ENCODE measurements at regions not wholly inside any gene's neighbourhood (a gene's known extent, or its start where the extent isn't known, plus 50 kb on each side); places are given as distances from the start of the nearest gene placed in this dataset.
"Not testable (repeated sequence)": the region's sequence is repeated elsewhere in the genome, so short reads cannot be mapped to it uniquely, and the experiment has no call there.

DNA sequence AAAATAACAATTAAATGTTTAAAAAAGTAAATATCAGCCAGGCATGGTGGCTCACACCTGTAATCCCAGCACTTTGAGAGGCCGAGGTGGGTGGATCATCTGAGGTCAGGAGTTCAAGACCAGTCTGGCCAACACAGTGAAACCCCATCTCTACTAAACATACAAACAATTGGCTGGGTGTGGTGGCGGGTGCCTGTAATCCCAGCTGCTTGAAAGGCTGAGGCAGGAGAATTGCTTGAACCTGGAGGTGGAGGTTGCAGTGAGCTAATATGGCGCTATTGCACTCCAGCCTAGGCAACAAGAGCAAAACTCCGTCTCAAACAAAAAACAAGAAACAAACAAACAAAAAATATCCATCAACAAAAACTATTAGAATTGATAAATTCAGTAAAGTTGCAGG, 77.5 kb downstream of the SNX5 start:
- not testable (repeated sequence) for H3K36me3 ChIP-seq (ENCODE audit: control insufficient read depth in 2 of 2, insufficient read depth in 2 of 2, low read length in 2 of 2); H3K9me3 ChIP-seq (ENCODE audit: control insufficient read depth in 2 of 2, low read length in 2 of 2); H3K27me3 ChIP-seq (ENCODE audit: control insufficient read depth in 2 of 2, insufficient read depth in 2 of 2, low read length in 2 of 2); H3K27ac ChIP-seq (ENCODE audit: low read depth in 2 of 2, low read length in 2 of 2); H3K9ac ChIP-seq (ENCODE audit: low read depth in 1 of 2, low read length in 2 of 2); H3K4me3 ChIP-seq (ENCODE audit: low read length in 2 of 2)
- peaks cover 13 to 22% of the 10 kb centered on the region in 2 donors for H3K4me1 ChIP-seq (ENCODE audit: control insufficient read depth in 2 of 2, insufficient read depth in 2 of 2, low read length in 2 of 2)

DNA sequence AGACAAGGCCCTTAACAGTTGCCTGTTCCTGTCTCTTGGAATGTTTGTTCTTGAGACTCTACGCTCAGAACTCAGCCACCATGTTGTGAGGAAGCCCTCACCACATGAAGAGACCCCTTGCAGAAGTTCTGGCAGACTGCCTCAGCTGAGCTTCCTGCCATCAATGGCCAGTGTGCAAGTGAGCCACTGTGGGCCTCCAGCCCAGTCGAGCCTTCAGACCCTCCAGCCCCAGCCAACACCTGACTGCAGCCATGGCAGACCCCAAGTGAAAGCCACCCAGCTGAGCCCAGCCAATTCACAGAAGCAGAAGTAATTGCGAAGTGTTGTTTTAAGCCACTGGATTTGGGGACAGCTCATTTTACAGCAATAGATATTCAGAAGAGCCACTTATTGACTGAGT, 78.3 kb downstream of the SNX5 start:
- H3K9ac ChIP-seq (ENCODE audit: low read depth in 1 of 2, low read length in 2 of 2): no peak overlapping the region
- H3K27me3 ChIP-seq (ENCODE audit: control insufficient read depth in 2 of 2, insufficient read depth in 2 of 2, low read length in 2 of 2): no peaks in the 10 kb centered on the region
- H3K36me3 ChIP-seq (ENCODE audit: control insufficient read depth in 2 of 2, insufficient read depth in 2 of 2, low read length in 2 of 2): no peaks in the 10 kb centered on the region
- no peaks in the 10 kb centered on the region for H3K9me3 ChIP-seq (ENCODE audit: control insufficient read depth in 2 of 2, low read length in 2 of 2)
- no peak overlapping the region for H3K27ac ChIP-seq (ENCODE audit: low read depth in 2 of 2, low read length in 2 of 2)
- no peak overlapping the region for H3K4me3 ChIP-seq (ENCODE audit: low read length in 2 of 2)
- H3K4me1 ChIP-seq (ENCODE audit: control insufficient read depth in 2 of 2, insufficient read depth in 2 of 2, low read length in 2 of 2): peaks cover 16 to 22% of the 10 kb centered on the region in 2 donors

DNA sequence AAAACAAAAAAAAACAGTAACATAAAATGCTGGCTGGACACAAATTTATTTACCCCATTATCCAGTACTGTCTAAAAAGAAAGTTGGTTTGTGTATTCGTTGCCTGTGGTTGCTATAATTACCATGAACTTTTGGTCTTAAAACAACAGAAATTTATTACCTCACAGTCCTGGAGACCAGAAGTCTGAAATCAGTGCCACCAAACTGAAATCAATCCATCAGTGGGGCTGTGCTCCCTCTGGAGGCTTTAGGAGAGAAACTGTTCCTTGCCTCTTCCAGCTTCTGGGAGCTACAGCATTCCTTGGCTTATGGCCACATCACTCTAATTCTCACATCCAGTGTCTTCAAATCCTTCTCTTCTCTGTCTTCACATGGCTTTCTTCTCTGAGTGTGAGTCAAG, 79.4 kb downstream of the SNX5 start:
- Histone ChIP-seq H3K4me1 (ENCODE audit: control insufficient read depth in 2 of 2, insufficient read depth in 2 of 2, low read length in 2 of 2) (peaks cover 12 to 22% of the 10 kb centered on the region in 2 donors), H3K27me3 (ENCODE audit: control insufficient read depth in 2 of 2, insufficient read depth in 2 of 2, low read length in 2 of 2) (no peaks in the 10 kb centered on the region), H3K36me3 (ENCODE audit: control insufficient read depth in 2 of 2, insufficient read depth in 2 of 2, low read length in 2 of 2) (no peaks in the 10 kb centered on the region), H3K9me3 (ENCODE audit: control insufficient read depth in 2 of 2, low read length in 2 of 2) (no peaks in the 10 kb centered on the region), H3K9ac (ENCODE audit: low read depth in 1 of 2, low read length in 2 of 2) (no peak overlapping the region), H3K4me3 (ENCODE audit: low read length in 2 of 2) (no peak overlapping the region), H3K27ac (ENCODE audit: low read depth in 2 of 2, low read length in 2 of 2) (no peak overlapping the region)

DNA sequence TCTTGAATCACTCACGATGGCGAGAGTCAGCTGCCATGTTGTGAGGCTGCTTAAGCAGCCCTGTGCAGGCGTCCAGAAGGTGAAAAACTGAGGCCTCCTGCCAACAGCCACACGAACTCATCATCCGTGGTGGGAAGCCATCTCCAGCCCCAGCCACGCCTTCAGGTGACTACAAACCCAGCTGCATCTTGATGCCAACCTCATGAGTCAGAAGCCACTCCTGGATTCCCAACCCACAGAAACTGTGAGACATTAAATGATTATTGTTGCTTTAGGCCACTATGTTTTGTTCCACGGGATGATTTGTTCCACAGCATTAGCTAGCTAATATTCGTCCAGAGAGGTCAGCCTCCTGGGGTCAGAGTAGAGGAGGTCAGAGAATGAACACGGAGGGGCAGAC, 80.5 kb downstream of the SNX5 start:
- Histone ChIP-seq H3K27me3 (ENCODE audit: control insufficient read depth in 2 of 2, insufficient read depth in 2 of 2, low read length in 2 of 2) (no peaks in the 10 kb centered on the region), H3K4me1 (ENCODE audit: control insufficient read depth in 2 of 2, insufficient read depth in 2 of 2, low read length in 2 of 2) (peaks cover 12 to 22% of the 10 kb centered on the region in 2 donors), H3K36me3 (ENCODE audit: control insufficient read depth in 2 of 2, insufficient read depth in 2 of 2, low read length in 2 of 2) (no peaks in the 10 kb centered on the region), H3K9me3 (ENCODE audit: control insufficient read depth in 2 of 2, low read length in 2 of 2) (no peaks in the 10 kb centered on the region), H3K4me3 (ENCODE audit: low read length in 2 of 2) (no peak overlapping the region), H3K9ac (ENCODE audit: low read depth in 1 of 2, low read length in 2 of 2) (no peak overlapping the region), H3K27ac (ENCODE audit: low read depth in 2 of 2, low read length in 2 of 2) (peak overlapping the region; percentile 61 to 78)

DNA sequence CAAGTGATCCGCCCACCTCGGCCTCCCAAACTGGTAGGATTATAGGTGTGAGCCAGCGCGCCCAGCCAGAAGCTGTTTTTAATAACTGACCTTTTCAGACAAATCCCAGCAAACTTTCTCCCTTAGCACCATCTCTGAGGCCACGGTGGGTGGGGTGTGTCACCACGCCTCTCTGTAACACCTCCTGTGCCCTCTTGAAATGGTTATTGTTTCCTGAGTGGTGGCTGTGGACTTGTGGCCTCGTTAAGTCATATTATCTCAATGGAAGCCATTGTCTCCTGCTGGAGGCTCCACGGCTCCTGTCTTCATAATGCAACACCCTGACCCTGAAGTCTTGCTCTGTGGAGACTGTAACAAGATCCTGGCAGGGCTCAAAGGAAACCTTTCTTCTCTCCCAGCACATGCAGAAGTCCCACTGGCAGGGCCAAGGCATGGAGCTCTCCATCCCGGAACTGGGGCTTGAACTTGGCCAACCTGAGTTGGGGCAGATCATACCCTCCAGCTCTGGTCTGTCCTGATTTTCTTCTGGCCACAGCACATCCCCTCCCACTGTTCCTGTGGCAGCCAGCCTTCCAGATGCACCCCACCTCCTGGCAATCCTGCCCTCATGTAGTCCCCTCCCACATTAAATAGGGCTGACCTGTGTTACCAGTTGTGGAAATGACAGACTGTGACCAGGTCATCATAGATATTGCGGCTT, 81.1 kb downstream of the SNX5 start:
- peaks cover 12 to 22% of the 10 kb centered on the region in 2 donors for H3K4me1 ChIP-seq (ENCODE audit: control insufficient read depth in 2 of 2, insufficient read depth in 2 of 2, low read length in 2 of 2)
- no peak overlapping the region for H3K9ac ChIP-seq (ENCODE audit: low read depth in 1 of 2, low read length in 2 of 2)
- no peaks in the 10 kb centered on the region for H3K36me3 ChIP-seq (ENCODE audit: control insufficient read depth in 2 of 2, insufficient read depth in 2 of 2, low read length in 2 of 2)
- no peaks in the 10 kb centered on the region for H3K9me3 ChIP-seq (ENCODE audit: control insufficient read depth in 2 of 2, low read length in 2 of 2)
- H3K27me3 ChIP-seq (ENCODE audit: control insufficient read depth in 2 of 2, insufficient read depth in 2 of 2, low read length in 2 of 2): no peaks in the 10 kb centered on the region
- peak overlapping the region; percentile 61 to 78 for H3K27ac ChIP-seq (ENCODE audit: low read depth in 2 of 2, low read length in 2 of 2)
- H3K4me3 ChIP-seq (ENCODE audit: low read length in 2 of 2): peak overlapping the region in 1 of 2 donors; percentile 3

DNA sequence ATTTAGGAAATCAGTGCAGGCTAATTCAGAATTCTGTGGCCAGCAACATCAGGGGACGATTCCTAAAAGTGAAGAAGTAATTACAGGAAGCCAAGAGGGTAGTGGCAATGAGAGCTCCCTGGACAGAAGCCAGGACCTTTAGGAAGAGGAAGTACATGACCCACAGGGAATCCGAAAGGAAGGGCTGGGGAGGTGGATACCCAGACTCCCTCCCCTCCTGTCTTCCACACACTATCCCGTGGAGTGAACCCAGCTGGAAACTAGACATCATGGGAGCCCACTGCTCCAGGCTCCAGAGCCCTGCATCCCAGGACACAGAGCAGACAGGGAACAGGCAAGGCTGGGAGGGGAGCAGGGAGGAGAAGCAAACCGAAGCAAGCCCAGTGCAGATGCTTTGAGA, 83.0 kb downstream of the SNX5 start:
- Histone ChIP-seq H3K36me3 (ENCODE audit: control insufficient read depth in 2 of 2, insufficient read depth in 2 of 2, low read length in 2 of 2) (no peaks in the 10 kb centered on the region), H3K9me3 (ENCODE audit: control insufficient read depth in 2 of 2, low read length in 2 of 2) (no peaks in the 10 kb centered on the region), H3K27ac (ENCODE audit: low read depth in 2 of 2, low read length in 2 of 2) (peak overlapping the region; percentile 1 to 20), H3K4me3 (ENCODE audit: low read length in 2 of 2) (peak overlapping the region in 1 of 2 donors; percentile 14), H3K9ac (ENCODE audit: low read depth in 1 of 2, low read length in 2 of 2) (peak overlapping the region in 1 of 2 donors; percentile 30), H3K27me3 (ENCODE audit: control insufficient read depth in 2 of 2, insufficient read depth in 2 of 2, low read length in 2 of 2) (no peaks in the 10 kb centered on the region), H3K4me1 (ENCODE audit: control insufficient read depth in 2 of 2, insufficient read depth in 2 of 2, low read length in 2 of 2) (peaks cover 12 to 22% of the 10 kb centered on the region in 2 donors)

DNA sequence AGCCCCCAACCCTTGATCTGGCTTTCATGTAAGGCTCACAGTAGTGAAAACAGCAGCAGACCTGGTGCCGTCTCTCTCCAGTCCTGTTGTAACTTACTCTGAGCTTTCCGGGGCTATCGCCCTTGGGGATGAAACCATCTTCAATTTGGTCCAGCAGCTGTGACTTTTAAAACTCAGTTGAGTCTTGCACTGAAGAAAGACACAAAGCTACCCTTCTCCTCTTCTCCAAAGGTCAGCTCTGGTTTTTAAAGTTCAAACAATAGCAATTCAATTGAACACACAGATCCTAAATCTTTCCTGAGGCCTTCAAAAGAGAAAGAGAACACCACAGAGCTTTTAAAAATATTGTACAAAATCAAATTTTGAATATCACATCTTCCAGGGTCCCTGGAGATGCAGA, 83.5 kb downstream of the SNX5 start:
- Histone ChIP-seq H3K4me1 (ENCODE audit: control insufficient read depth in 2 of 2, insufficient read depth in 2 of 2, low read length in 2 of 2) (peaks cover 12 to 22% of the 10 kb centered on the region in 2 donors), H3K9ac (ENCODE audit: low read depth in 1 of 2, low read length in 2 of 2) (no peak overlapping the region), H3K36me3 (ENCODE audit: control insufficient read depth in 2 of 2, insufficient read depth in 2 of 2, low read length in 2 of 2) (no peaks in the 10 kb centered on the region), H3K27ac (ENCODE audit: low read depth in 2 of 2, low read length in 2 of 2) (peak overlapping the region in 1 of 2 donors; percentile 20), H3K9me3 (ENCODE audit: control insufficient read depth in 2 of 2, low read length in 2 of 2) (no peaks in the 10 kb centered on the region), H3K27me3 (ENCODE audit: control insufficient read depth in 2 of 2, insufficient read depth in 2 of 2, low read length in 2 of 2) (no peaks in the 10 kb centered on the region), H3K4me3 (ENCODE audit: low read length in 2 of 2) (peak overlapping the region in 1 of 2 donors; percentile 14)

DNA sequence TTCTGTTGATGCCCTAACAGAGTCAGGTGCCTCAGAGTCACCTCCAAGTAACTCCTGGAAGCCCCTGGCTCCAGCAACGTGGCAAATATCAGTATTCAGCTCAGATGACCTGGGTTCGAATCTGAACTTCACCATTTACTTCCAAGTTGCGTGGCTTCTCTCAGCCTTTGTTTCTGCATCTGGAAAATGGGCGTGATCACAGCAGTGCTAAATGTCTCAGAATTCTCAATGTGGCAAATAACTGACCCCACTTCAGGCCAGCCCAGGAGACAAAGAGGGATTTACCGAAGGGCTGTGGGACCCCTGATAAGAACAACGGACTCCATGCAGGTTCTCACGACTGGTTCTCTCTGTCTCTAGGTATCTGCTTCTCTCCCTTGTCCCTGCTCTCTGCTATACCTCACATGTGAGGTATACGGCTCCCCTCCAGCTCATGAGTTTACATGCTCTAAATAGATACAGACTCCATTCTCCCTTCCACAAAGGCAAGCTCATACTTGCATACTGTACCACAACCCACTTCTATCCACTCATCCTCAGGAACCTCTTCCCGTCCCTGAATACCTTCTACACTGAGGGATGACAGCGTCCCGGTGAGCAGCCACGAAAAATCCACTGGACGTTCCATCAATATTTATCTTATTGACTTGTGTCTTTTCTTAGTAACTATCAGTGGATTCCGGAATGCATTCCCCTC, 84.1 kb downstream of the SNX5 start:
- Histone ChIP-seq H3K9ac (ENCODE audit: low read depth in 1 of 2, low read length in 2 of 2) (no peak overlapping the region), H3K27me3 (ENCODE audit: control insufficient read depth in 2 of 2, insufficient read depth in 2 of 2, low read length in 2 of 2) (no peaks in the 10 kb centered on the region), H3K4me1 (ENCODE audit: control insufficient read depth in 2 of 2, insufficient read depth in 2 of 2, low read length in 2 of 2) (peaks cover 14 to 22% of the 10 kb centered on the region in 2 donors), H3K9me3 (ENCODE audit: control insufficient read depth in 2 of 2, low read length in 2 of 2) (no peaks in the 10 kb centered on the region), H3K4me3 (ENCODE audit: low read length in 2 of 2) (no peak overlapping the region), H3K36me3 (ENCODE audit: control insufficient read depth in 2 of 2, insufficient read depth in 2 of 2, low read length in 2 of 2) (no peaks in the 10 kb centered on the region), H3K27ac (ENCODE audit: low read depth in 2 of 2, low read length in 2 of 2) (no peak overlapping the region)

DNA sequence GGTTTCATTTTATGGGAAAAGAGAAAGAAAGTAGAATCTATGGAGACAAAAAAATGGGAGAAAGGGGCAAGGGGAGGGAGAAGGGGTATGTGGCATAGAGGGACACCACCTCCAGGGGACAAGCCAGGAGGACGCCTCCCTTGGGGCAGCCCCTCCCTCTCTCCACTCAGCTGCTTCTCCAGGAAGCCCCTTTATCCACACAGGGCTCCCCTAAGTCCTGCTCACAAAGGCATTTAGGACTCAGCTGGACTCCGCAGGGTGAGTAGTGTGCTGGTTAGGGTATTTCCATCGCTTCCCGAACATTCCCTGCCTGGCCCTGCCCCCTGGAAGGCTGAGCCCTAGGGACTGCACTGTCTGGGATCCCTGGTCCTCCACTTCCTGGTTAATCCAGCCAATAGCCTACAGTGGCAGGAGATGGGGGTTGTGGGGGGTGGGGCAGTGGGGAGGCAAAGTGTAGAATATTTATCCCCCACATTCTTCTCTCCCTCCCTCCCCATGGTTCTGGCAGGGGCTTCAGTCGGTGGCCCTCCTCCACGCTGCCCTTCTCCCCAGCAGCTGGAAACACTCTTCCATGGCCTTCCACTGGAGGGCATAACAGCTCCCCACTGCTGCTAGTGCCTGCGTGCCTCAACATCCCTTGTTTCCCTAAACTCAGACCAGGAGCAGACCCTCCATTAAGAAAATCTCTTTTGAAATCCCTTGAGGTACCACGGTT, 84.8 kb downstream of the SNX5 start:
- no peaks in the 10 kb centered on the region for H3K36me3 ChIP-seq (ENCODE audit: control insufficient read depth in 2 of 2, insufficient read depth in 2 of 2, low read length in 2 of 2)
- H3K4me1 ChIP-seq (ENCODE audit: control insufficient read depth in 2 of 2, insufficient read depth in 2 of 2, low read length in 2 of 2): peaks cover 14 to 22% of the 10 kb centered on the region in 2 donors
- no peak overlapping the region for H3K9ac ChIP-seq (ENCODE audit: low read depth in 1 of 2, low read length in 2 of 2)
- no peak overlapping the region for H3K4me3 ChIP-seq (ENCODE audit: low read length in 2 of 2)
- H3K9me3 ChIP-seq (ENCODE audit: control insufficient read depth in 2 of 2, low read length in 2 of 2): no peaks in the 10 kb centered on the region
- no peaks in the 10 kb centered on the region for H3K27me3 ChIP-seq (ENCODE audit: control insufficient read depth in 2 of 2, insufficient read depth in 2 of 2, low read length in 2 of 2)
- H3K27ac ChIP-seq (ENCODE audit: low read depth in 2 of 2, low read length in 2 of 2): no peak overlapping the region

Measured in mucosa of rectum (tissue), 2 donors.